HG02973 (cell line): ENCODE measurements at regions not wholly inside any gene's neighbourhood (a gene's known extent, or its start where the extent isn't known, plus 50 kb on each side); places are given as distances from the start of the nearest gene placed in this dataset.

Experiments used
- ATAC-seq: cut with Tn5 transposase; IDR thresholded peaks from one replicate; pipeline ENCODE4 v1.9.1; 2021; ENCODE audit warnings: moderate library complexity; ENCODE audit not compliant: unreplicated experiment

- ATAC-seq, result no peak
Measured at GRCh38 chr2:67824186-67824585, 238.6 kb downstream of the C1D start.

GRCh38 chr2:67825476-67825875 lies 237.3 kb downstream of the C1D start:
- no peak for ATAC-seq

- no peak for ATAC-seq
Measured at GRCh38 chr2:67828066-67828465, 234.7 kb downstream of the C1D start.

GRCh38 chr2:67829470-67829869 lies 233.3 kb downstream of the C1D start:
- no peak for ATAC-seq

- ATAC-seq, result no peak
Measured at GRCh38 chr2:67833632-67834031, 229.2 kb downstream of the C1D start.

- no peak for ATAC-seq
Measured at GRCh38 chr2:67834482-67834881, 228.3 kb downstream of the C1D start.

GRCh38 chr2:67835266-67835665 lies 227.5 kb downstream of the C1D start:
- no peak for ATAC-seq

- no peak for ATAC-seq
Measured at GRCh38 chr2:67836866-67837265, 225.9 kb downstream of the C1D start.

- ATAC-seq, result no peak
Measured at GRCh38 chr2:67838205-67838604, 224.6 kb downstream of the C1D start.

- no peak for ATAC-seq
Measured at GRCh38 chr2:67839242-67839641, 223.6 kb downstream of the C1D start.

- ATAC-seq, result no peak
Measured at GRCh38 chr2:67839668-67840067, 223.1 kb downstream of the C1D start.

GRCh38 chr2:67840460-67841068 lies 222.2 kb downstream of the C1D start:
- ATAC-seq, result no peak

GRCh38 chr2:67841711-67842110 lies 221.1 kb downstream of the C1D start:
- no peak for ATAC-seq

- no peak for ATAC-seq
Measured at GRCh38 chr2:67842375-67842959, 220.3 kb downstream of the C1D start.

- no peak for ATAC-seq
Measured at GRCh38 chr2:67844024-67844540, 218.7 kb downstream of the C1D start.

- no peak for ATAC-seq
Measured at GRCh38 chr2:67845621-67846369, 217.0 kb downstream of the C1D start.

GRCh38 chr2:67846370-67847070 lies 216.3 kb downstream of the C1D start:
- no peak for ATAC-seq

GRCh38 chr2:67848551-67849285 lies 214.1 kb downstream of the C1D start:
- no peak for ATAC-seq

- ATAC-seq, result no peak
Measured at GRCh38 chr2:67851016-67851415, 211.8 kb downstream of the C1D start.

- no peak for ATAC-seq
Measured at GRCh38 chr2:67851956-67852824, 210.6 kb downstream of the C1D start.
